Pancreas (tissue), 10 donors: ENCODE measurements at regions not wholly inside any gene's neighbourhood (a gene's known extent, or its start where the extent isn't known, plus 50 kb on each side); places are given as distances from the start of the nearest gene placed in this dataset.

ENCODE experiments used
- ATAC-seq, 4 donors: fragments of 200-7000 bp; cut with Tn5 transposase; one replicate each; pipeline versions ENCODE4 v1.8.0 to v1.9.1; 2020; ENCODE audit warnings: mild to moderate bottlenecking in 4 of 4, moderate library complexity in 4 of 4
- DNase-seq, 6 donors: peaks; one replicate each; pipeline ENCODE4 v3.0.0-alpha.2; 2020
- FAIRE-seq: peaks from 2 replicates; lab custom pipeline; 2012; peaks lifted over from hg19 to GRCh38; lab: Jason Lieb, UNC
- H3K27ac ChIP-seq, 4 donors: fragments of 200-600 bp; sonication (generic); 1 replicate in 3 of 4; 2 replicates in 1 of 4; pipeline versions ENCODE4 v1.5.0 to v1.8.0; 2020
- H3K27me3 ChIP-seq, 4 donors: fragments of 200-600 bp; one replicate each; pipeline ENCODE4 v1.8.0; 2021
- H3K36me3 ChIP-seq, 3 donors: fragments of 200-600 bp; sonication (generic) in 1 of 3; one replicate each; pipeline versions ENCODE4 v1.5.0 to v1.8.0; 2020 to 2021
- H3K4me1 ChIP-seq, 3 donors: fragments of 200-600 bp; one replicate each; pipeline ENCODE4 v1.8.0; 2021
- H3K4me3 ChIP-seq, 4 donors: fragments of 200-600 bp; sonication (generic) in 2 of 4; one replicate each; pipeline versions ENCODE4 v1.5.0 to v1.8.0; 2020 to 2021
- H3K9me3 ChIP-seq, 4 donors: fragments of 200-600 bp; one replicate each; pipeline ENCODE4 v1.8.0; 2021
- CTCF ChIP-seq, 4 donors: fragments of 200-600 bp; sonication (generic) in 3 of 4; IDR thresholded peaks; one replicate each; pipeline versions ENCODE4 v1.5.0 to v1.8.0; 2021; ENCODE audit warnings: antibody characterized with exemption in 4 of 4
- WGBS, 2 donors: extraction: QIAGEN DNeasy Blood & Tissue Kit; methylation state at CpG; one replicate each; pipeline ENCODE4 v1.1.7; 2013; 5-methylcytosine and 5-hydroxymethylcytosine counted together
- intact Hi-C, 3 donors: fragments of 100-400 bp; cut with DNase I; formaldehyde crosslinking; loops; one replicate each; pipeline versions ENCODE4 v1.11.1 to v1.14.2; 2022
- donor health status: healthy with polysubstance abuse.
- donor health status: DM: no; HTN: no; CAD: no; lungs with moderate emphysema.
- donor health status: DM: no; HTN: no; CAD: no.
- donor health status: control.
- donor health status: control.
- donor health status: Bipolar disorder and iron deficiency.
- donor health status: DM: yes; HTN: yes; CAD: no.
- donor health status: DM: no; HTN: no; CAD: no.
- donor health status: DM: no; HTN: no; CAD: no.
- donor health status: DM: yes; HTN: yes; CAD: no.

GRCh38 chr1:13943055-13943454 is 243.1 kb downstream of the PRDM2 start:
- Histone ChIP-seq H3K36me3 (no peaks in the 10 kb centered on the region), H3K4me1 (no peaks in the 10 kb centered on the region), H3K27ac (no peak overlapping the region), H3K9me3 (no peaks in the 10 kb centered on the region), H3K4me3 (no peak overlapping the region), H3K27me3 (no peaks in the 10 kb centered on the region)
- intact Hi-C loops, result no loop called here
- ATAC-seq (no peak), FAIRE-seq (no peak), DNase-seq (no peak)
- no peak for TF ChIP-seq CTCF (IDR thresholded peaks at IDR 0.05)

GRCh38 chr1:13945856-13946255 is 245.9 kb downstream of the PRDM2 start:
- ATAC-seq, result no peak
- WGBS, 2 donors, result 56 to 75% methylated on average over 2 of the region's 2 CpGs

GRCh38 chr1:13947658-13948057 is 247.7 kb downstream of the PRDM2 start:
- no peak for FAIRE-seq
- ATAC-seq, result no peak
- no peak for DNase-seq
- Histone ChIP-seq H3K4me1 (no peaks in the 10 kb centered on the region), H3K4me3 (no peak overlapping the region), H3K27ac (no peak overlapping the region), H3K9me3 (no peaks in the 10 kb centered on the region), H3K36me3 (no peaks in the 10 kb centered on the region), H3K27me3 (no peaks in the 10 kb centered on the region)
- no peak for TF ChIP-seq CTCF (IDR thresholded peaks at IDR 0.05)
- 77 to 94% methylated on average over 7 of the region's 7 CpGs for WGBS, 2 donors
- intact Hi-C loops, result loop anchor here in 1 of 3 donors (5.0 kb wide), 1 partner anchor 275 kb away; no protein-coding TSS in a partner anchor

More at GRCh38 chr1:13945856-13946255, 245.9 kb downstream of the PRDM2 start:
- no peaks in the 10 kb centered on the region for H3K9me3 ChIP-seq
- no peak for DNase-seq
- H3K4me1 ChIP-seq, result no peaks in the 10 kb centered on the region
- H3K36me3 ChIP-seq, result no peaks in the 10 kb centered on the region
- H3K27ac ChIP-seq, result no peak overlapping the region
- FAIRE-seq, result no peak
- intact Hi-C loops, result loop anchor here in 1 of 3 donors (5.0 kb wide), 1 partner anchor 274 kb away; no protein-coding TSS in a partner anchor
- H3K4me3 ChIP-seq, result no peak overlapping the region
- TF ChIP-seq CTCF (IDR thresholded peaks at IDR 0.05), result no peak
- no peaks in the 10 kb centered on the region for H3K27me3 ChIP-seq

- TF ChIP-seq CTCF (IDR thresholded peaks at IDR 0.05), result no peak
- DNase-seq, result no peak
- Histone ChIP-seq H3K9me3 (no peaks in the 10 kb centered on the region), H3K27ac (no peak overlapping the region), H3K4me1 (no peaks in the 10 kb centered on the region), H3K27me3 (no peaks in the 10 kb centered on the region), H3K4me3 (no peak overlapping the region), H3K36me3 (no peaks in the 10 kb centered on the region)
- no peak for FAIRE-seq
- ATAC-seq, result no peak
- WGBS, 2 donors, result 71 to 76% methylated on average over 5 of the region's 5 CpGs
- intact Hi-C loops, result loop anchor here in 1 of 3 donors (5.0 kb wide), 1 partner anchor 276 kb away; no protein-coding TSS in a partner anchor
Observed at GRCh38 chr1:13948396-13948795, 248.4 kb downstream of the PRDM2 start.

- H3K36me3 ChIP-seq, result no peaks in the 10 kb centered on the region
- H3K4me1 ChIP-seq, result no peaks in the 10 kb centered on the region
- H3K27me3 ChIP-seq, result no peaks in the 10 kb centered on the region
- no peaks in the 10 kb centered on the region for H3K9me3 ChIP-seq
- DNase-seq, result no peak
- no peak overlapping the region for H3K4me3 ChIP-seq
- WGBS, 2 donors, result 51 to 62% methylated on average over 6 of the region's 6 CpGs
- FAIRE-seq, result no peak
- ATAC-seq, result peak in 2 of 4 donors; percentile 27 to 56
- no peak for TF ChIP-seq CTCF (IDR thresholded peaks at IDR 0.05)
- no peak overlapping the region for H3K27ac ChIP-seq
- intact Hi-C loops, result loop anchor here in 1 of 3 donors (5.0 kb wide), 1 partner anchor 277 kb away; no protein-coding TSS in a partner anchor
Observed at GRCh38 chr1:13948888-13949391, 249.0 kb downstream of the PRDM2 start.
